ENCODE measurements at regions not wholly inside any gene's neighbourhood (a gene's known extent, or its start where the extent isn't known, plus 50 kb on each side); places are given as distances from the start of the nearest gene placed in this dataset.
"Not testable (repeated sequence)": the region's sequence is repeated elsewhere in the genome, so short reads cannot be mapped to it uniquely, and the experiment has no call there.

- in situ Hi-C loops (cut with HindIII; ENCODE audit: low sequenced_read_pairs), result no loop called here
Measured at GRCh38 chr5:166062094-166062493, 2229.4 kb upstream of the WWC1 start.

GRCh38 chr5:166062719-166063118 lies 2228.7 kb upstream of the WWC1 start:
- in situ Hi-C loops (cut with HindIII; ENCODE audit: low sequenced_read_pairs), result no loop called here

- in situ Hi-C loops (cut with HindIII; ENCODE audit: low sequenced_read_pairs), result no loop called here
Measured at GRCh38 chr5:166063261-166063660, 2228.2 kb upstream of the WWC1 start.

- in situ Hi-C loops (cut with HindIII; ENCODE audit: low sequenced_read_pairs), result no loop called here
Measured at GRCh38 chr5:166068547-166069335, 2222.7 kb upstream of the WWC1 start.

GRCh38 chr5:166073901-166074581 lies 2217.4 kb upstream of the WWC1 start:
- in situ Hi-C loops (cut with HindIII; ENCODE audit: low sequenced_read_pairs), result no loop called here

GRCh38 chr5:166074582-166075481 lies 2216.6 kb upstream of the WWC1 start:
- in situ Hi-C loops (cut with HindIII; ENCODE audit: low sequenced_read_pairs), result no loop called here

GRCh38 chr5:166083183-166083959 lies 2208.1 kb upstream of the WWC1 start:
- in situ Hi-C loops (cut with HindIII; ENCODE audit: low sequenced_read_pairs), result no loop called here

GRCh38 chr5:166086568-166086967 lies 2204.9 kb upstream of the WWC1 start:
- in situ Hi-C loops (cut with HindIII; ENCODE audit: low sequenced_read_pairs), result no loop called here

- in situ Hi-C loops (cut with HindIII; ENCODE audit: low sequenced_read_pairs), result no loop called here
Measured at GRCh38 chr5:166088389-166089039, 2202.9 kb upstream of the WWC1 start.

GRCh38 chr5:166091931-166092330 lies 2199.5 kb upstream of the WWC1 start:
- in situ Hi-C loops (cut with HindIII; ENCODE audit: low sequenced_read_pairs), result no loop called here

GRCh38 chr5:166093312-166093711 lies 2198.1 kb upstream of the WWC1 start:
- in situ Hi-C loops (cut with HindIII; ENCODE audit: low sequenced_read_pairs), result no loop called here

GRCh38 chr5:166102947-166103346 lies 2188.5 kb upstream of the WWC1 start:
- in situ Hi-C loops (cut with HindIII; ENCODE audit: low sequenced_read_pairs), result no loop called here

GRCh38 chr5:166111021-166111420 lies 2180.4 kb upstream of the WWC1 start:
- in situ Hi-C loops (cut with HindIII; ENCODE audit: low sequenced_read_pairs), result no loop called here

- in situ Hi-C loops (cut with HindIII; ENCODE audit: low sequenced_read_pairs), result no loop called here
Measured at GRCh38 chr5:166117072-166118066, 2174.1 kb upstream of the WWC1 start.

- in situ Hi-C loops (cut with HindIII; ENCODE audit: low sequenced_read_pairs), result no loop called here
Measured at GRCh38 chr5:166119506-166119905, 2171.9 kb upstream of the WWC1 start.

GRCh38 chr5:166123717-166124116 lies 2167.7 kb upstream of the WWC1 start:
- in situ Hi-C loops (cut with HindIII; ENCODE audit: low sequenced_read_pairs), result no loop called here

- in situ Hi-C loops (cut with HindIII; ENCODE audit: low sequenced_read_pairs), result no loop called here
Measured at GRCh38 chr5:166127766-166128570, 2163.5 kb upstream of the WWC1 start.

- in situ Hi-C loops (cut with HindIII; ENCODE audit: low sequenced_read_pairs), result not testable (repeated sequence)
Measured at GRCh38 chr5:166145107-166145506, 2146.3 kb upstream of the WWC1 start.
